PC-3 (cell line): ENCODE measurements at regions not wholly inside any gene's neighbourhood (a gene's known extent, or its start where the extent isn't known, plus 50 kb on each side); places are given as distances from the start of the nearest gene placed in this dataset.

Source experiments
- ATAC-seq: fragments of 200-7000 bp; cut with Tn5 transposase; 2 replicates; pipeline ENCODE4 v1.9.1; 2020; ENCODE audit warnings: mild to moderate bottlenecking, moderate library complexity
- BruUV-seq: library from RNA; stranded (reverse); fragments of 400-500 nt; replicated peaks from 2 replicates; lab custom pipeline; 2021; lab: Mats Ljungman, UMichigan
- CTCF ChIA-PET: fragments of 300-600 bp; sonication (Branson Sonifier 250); formaldehyde crosslinking; loops from one replicate; lab custom pipeline; 2022; ENCODE audit warnings: antibody characterized with exemption; lab: Charles Lee
- POLR2A ChIA-PET: fragments of 300-600 bp; sonication (Branson Sonifier 250); formaldehyde crosslinking; loops from one replicate; lab custom pipeline; 2022; ENCODE audit warnings: antibody characterized with exemption; ENCODE audit not compliant: unreplicated experiment; lab: Charles Lee
- DNase-seq: peaks from one replicate; pipeline ENCODE4 v3.0.0-alpha.2; 2015
- H2AFZ ChIP-seq: fragments of 300-600 bp; sonication (generic); 2 replicates; pipeline ENCODE4 v1.6.0; 2016; ENCODE audit warnings: antibody characterized with exemption, low read length
- H3F3A ChIP-seq: fragments of 300-600 bp; sonication (generic); one replicate; pipeline ENCODE4 v1.6.0; 2017; ENCODE audit warnings: antibody characterized with exemption, low read length, control low read depth, mild to moderate bottlenecking; ENCODE audit not compliant: unreplicated experiment
- H3K27ac ChIP-seq: fragments of 300-600 bp; sonication (generic); 2 replicates; pipeline ENCODE4 v1.5.1; 2016; ENCODE audit warnings: mild to moderate bottlenecking, low read length
- H3K27me3 ChIP-seq: fragments of 300-600 bp; sonication (generic); 2 replicates; pipeline ENCODE4 v1.6.1; 2016; ENCODE audit warnings: low read length, mixed read lengths
- H3K36me3 ChIP-seq: fragments of 300-600 bp; sonication (generic); 2 replicates; pipeline ENCODE4 v1.6.1; 2016; ENCODE audit warnings: low read depth, mixed run types, low read length, mixed read lengths
- H3K4me1 ChIP-seq: fragments of 300-600 bp; sonication (generic); 2 replicates; pipeline ENCODE4 v1.5.1; 2016; ENCODE audit warnings: low read length; ENCODE audit not compliant: insufficient read depth
- H3K4me2 ChIP-seq: fragments of 300-600 bp; sonication (generic); 2 replicates; pipeline ENCODE4 v1.6.0; 2016; ENCODE audit warnings: low read length
- H3K4me3 ChIP-seq: fragments of 300-600 bp; sonication (generic); 2 replicates; pipeline ENCODE4 v1.5.1; 2016; ENCODE audit warnings: mild to moderate bottlenecking, low read length, mixed read lengths
- H3K79me2 ChIP-seq: fragments of 300-600 bp; sonication (generic); 2 replicates; pipeline ENCODE4 v1.6.1; 2017; ENCODE audit warnings: low read length, mixed read lengths
- H3K9ac ChIP-seq: fragments of 300-600 bp; sonication (generic); 2 replicates; pipeline ENCODE4 v1.6.0; 2016; ENCODE audit warnings: mild to moderate bottlenecking, low read length
- H3K9me2 ChIP-seq: fragments of 300-600 bp; sonication (generic); replicated peaks from 2 replicates; pipeline ENCODE4 v1.6.1; 2016; ENCODE audit warnings: mixed run types, low read length, mixed read lengths
- H3K9me3 ChIP-seq: fragments of 300-600 bp; sonication (generic); 2 replicates; pipeline ENCODE4 v1.6.1; 2016; ENCODE audit warnings: low read length, mixed read lengths
- H4K20me1 ChIP-seq: fragments of 300-600 bp; sonication (generic); 2 replicates; pipeline ENCODE4 v1.6.1; 2016; ENCODE audit warnings: low read length, mixed read lengths
- EZH2 ChIP-seq: fragments of 300-600 bp; sonication (generic); IDR thresholded peaks from one replicate; pipeline ENCODE4 v1.6.1; 2017; ENCODE audit warnings: antibody characterized with exemption, mild to moderate bottlenecking, low read length; ENCODE audit not compliant: unreplicated experiment
- EZH2phosphoT487 ChIP-seq: fragments of 300-600 bp; sonication (generic); IDR thresholded peaks from 2 replicates; pipeline ENCODE4 v1.6.1; 2018; ENCODE audit warnings: mild to moderate bottlenecking, antibody characterized with exemption, low read length, borderline replicate concordance
- intact Hi-C: fragments of 100-400 bp; cut with micrococcal nuclease; formaldehyde crosslinking; loops from 2 replicates; pipeline ENCODE4 v1.9.0; 2023
- TF ChIP-seq, protein P1 (sequence below): fragments of 300-600 bp; sonication (generic); conservative IDR thresholded peaks from 2 replicates; pipeline ENCODE4 v1.5.1; 2017; ENCODE audit warnings: antibody characterized with exemption, low read depth, mild to moderate bottlenecking, low read length

- Histone ChIP-seq H3K9ac (no peak overlapping the region), H3K4me2 (no peak overlapping the region), H3K27me3 (no peaks in the 10 kb centered on the region), H3K79me2 (no peaks in the 10 kb centered on the region), H3K9me2 (no peaks in the 10 kb centered on the region), H3K9me3 (no peaks in the 10 kb centered on the region), H3F3A (no peaks in the 10 kb centered on the region), H3K4me3 (no peak overlapping the region), H3K36me3 (no peaks in the 10 kb centered on the region), H3K27ac (no peak overlapping the region), H3K4me1 (no peaks in the 10 kb centered on the region), H4K20me1 (no peaks in the 10 kb centered on the region), H2AFZ (no peak overlapping the region)
- no peak for ATAC-seq
- BruUV-seq, result no TSS peak
- intact Hi-C loops, result no loop called here
- no peak for DNase-seq
- ChIA-PET CTCF (no interaction called here), POLR2A (no interaction called here)
- no peak for TF ChIP-seq EZH2
- no peak for TF ChIP-seq EZH2phosphoT487
- TF ChIP-seq, protein P1, sequence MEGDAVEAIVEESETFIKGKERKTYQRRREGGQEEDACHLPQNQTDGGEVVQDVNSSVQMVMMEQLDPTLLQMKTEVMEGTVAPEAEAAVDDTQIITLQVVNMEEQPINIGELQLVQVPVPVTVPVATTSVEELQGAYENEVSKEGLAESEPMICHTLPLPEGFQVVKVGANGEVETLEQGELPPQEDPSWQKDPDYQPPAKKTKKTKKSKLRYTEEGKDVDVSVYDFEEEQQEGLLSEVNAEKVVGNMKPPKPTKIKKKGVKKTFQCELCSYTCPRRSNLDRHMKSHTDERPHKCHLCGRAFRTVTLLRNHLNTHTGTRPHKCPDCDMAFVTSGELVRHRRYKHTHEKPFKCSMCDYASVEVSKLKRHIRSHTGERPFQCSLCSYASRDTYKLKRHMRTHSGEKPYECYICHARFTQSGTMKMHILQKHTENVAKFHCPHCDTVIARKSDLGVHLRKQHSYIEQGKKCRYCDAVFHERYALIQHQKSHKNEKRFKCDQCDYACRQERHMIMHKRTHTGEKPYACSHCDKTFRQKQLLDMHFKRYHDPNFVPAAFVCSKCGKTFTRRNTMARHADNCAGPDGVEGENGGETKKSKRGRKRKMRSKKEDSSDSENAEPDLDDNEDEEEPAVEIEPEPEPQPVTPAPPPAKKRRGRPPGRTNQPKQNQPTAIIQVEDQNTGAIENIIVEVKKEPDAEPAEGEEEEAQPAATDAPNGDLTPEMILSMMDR, result no peak
These were observed 178.0 kb upstream of the DMAC1 start for GRCh38 chr9:7977586-7977985.

GRCh38 chr9:7976856-7977255 lies 177.3 kb upstream of the DMAC1 start:
- TF ChIP-seq, protein P1, result no peak
- TF ChIP-seq EZH2phosphoT487, result no peak
- no peak for TF ChIP-seq EZH2
- Histone ChIP-seq H3K4me2 (no peak overlapping the region), H3K9me3 (no peaks in the 10 kb centered on the region), H3K27me3 (no peaks in the 10 kb centered on the region), H3K9me2 (no peaks in the 10 kb centered on the region), H3K9ac (no peak overlapping the region), H2AFZ (no peak overlapping the region), H3K4me1 (no peaks in the 10 kb centered on the region), H3K27ac (no peak overlapping the region), H3K36me3 (no peaks in the 10 kb centered on the region), H3K4me3 (no peak overlapping the region), H4K20me1 (no peaks in the 10 kb centered on the region), H3K79me2 (no peaks in the 10 kb centered on the region), H3F3A (no peaks in the 10 kb centered on the region)
- BruUV-seq, result no TSS peak
- DNase-seq (no peak), ATAC-seq (no peak)
- CTCF ChIA-PET, result no interaction called here
- intact Hi-C loops, result no loop called here
- POLR2A ChIA-PET, result no interaction called here

- TF ChIP-seq, protein P1, result no peak
- TF ChIP-seq EZH2 (no peak), EZH2phosphoT487 (no peak)
- Histone ChIP-seq H3K27ac (no peak overlapping the region), H3F3A (no peaks in the 10 kb centered on the region), H3K4me3 (no peak overlapping the region), H2AFZ (no peak overlapping the region), H4K20me1 (no peaks in the 10 kb centered on the region), H3K36me3 (no peaks in the 10 kb centered on the region), H3K9me2 (no peaks in the 10 kb centered on the region), H3K27me3 (no peaks in the 10 kb centered on the region), H3K9ac (no peak overlapping the region), H3K79me2 (no peaks in the 10 kb centered on the region), H3K4me1 (no peaks in the 10 kb centered on the region), H3K4me2 (no peak overlapping the region), H3K9me3 (no peaks in the 10 kb centered on the region)
- CTCF ChIA-PET, result no interaction called here
- DNase-seq (no peak), ATAC-seq (no peak)
- POLR2A ChIA-PET, result no interaction called here
- intact Hi-C loops, result no loop called here
- BruUV-seq, result no TSS peak
These were observed 176.7 kb upstream of the DMAC1 start for GRCh38 chr9:7976167-7976755.
